ENCODE measurements at regions not wholly inside any gene's neighbourhood (a gene's known extent, or its start where the extent isn't known, plus 50 kb on each side); places are given as distances from the start of the nearest gene placed in this dataset.

- no peak for TF ChIP-seq RBBP5 (IDR thresholded peaks at IDR 0.05; ENCODE audit: borderline replicate concordance, low read depth, low read length)
- TF ChIP-seq BACH1 (IDR thresholded peaks at IDR 0.05; ENCODE audit: low read length), result no peak
- no peak for TF ChIP-seq KDM4A (IDR thresholded peaks at IDR 0.05; ENCODE audit: low read depth, low read length, severe bottlenecking)
Observed at GRCh38 chr5:13215370-13215769, 729.1 kb downstream of the DNAH5 start (continued).

All from H1 (cell line).